GM23338 (cell line): ENCODE measurements at regions not wholly inside any gene's neighbourhood (a gene's known extent, or its start where the extent isn't known, plus 50 kb on each side); places are given as distances from the start of the nearest gene placed in this dataset.

Experiments
- ATAC-seq: fragments of 200-7000 bp; cut with Tn5 transposase; 3 replicates; pipeline ENCODE4 v1.9.1; 2020
- DNase-seq: peaks from one replicate; pipeline ENCODE4 v3.0.0-alpha.2; 2015; ENCODE audit warnings: low spot score
- H2AFZ ChIP-seq: fragments of 200-600 bp; sonication (generic); 2 replicates; pipeline ENCODE4 v1.8.0; 2016; ENCODE audit warnings: antibody characterized with exemption, mild to moderate bottlenecking, moderate library complexity
- H3F3A ChIP-seq: fragments of 200-600 bp; sonication (generic); replicated peaks from 2 replicates; pipeline ENCODE4 v1.8.0; 2017; ENCODE audit warnings: antibody characterized with exemption, mixed run types, low read depth
- H3K27ac ChIP-seq: fragments of 200-600 bp; sonication (generic); 2 replicates; pipeline ENCODE4 v1.6.1; 2016; ENCODE audit warnings: low read depth
- H3K27me3 ChIP-seq: fragments of 200-600 bp; sonication (generic); 2 replicates; pipeline ENCODE4 v1.8.0; 2016; ENCODE audit warnings: mild to moderate bottlenecking, mixed run types, moderate library complexity; ENCODE audit not compliant: insufficient read depth
- H3K36me3 ChIP-seq: fragments of 200-600 bp; sonication (generic); 2 replicates; pipeline ENCODE4 v1.8.0; 2016; ENCODE audit warnings: mild to moderate bottlenecking; ENCODE audit not compliant: insufficient read depth
- H3K4me1 ChIP-seq: fragments of 200-600 bp; sonication (generic); 2 replicates; pipeline ENCODE4 v1.8.0; 2016; ENCODE audit warnings: mild to moderate bottlenecking, moderate library complexity; ENCODE audit not compliant: insufficient read depth
- H3K4me2 ChIP-seq: fragments of 200-600 bp; sonication (generic); 2 replicates; pipeline ENCODE4 v1.7.1; 2017; ENCODE audit warnings: mixed run types
- H3K4me3 ChIP-seq: fragments of 200-600 bp; sonication (generic); 2 replicates; pipeline ENCODE4 v1.6.1; 2016; ENCODE audit warnings: mixed run types
- H3K79me2 ChIP-seq: fragments of 200-600 bp; sonication (generic); replicated peaks from 2 replicates; pipeline ENCODE4 v1.8.0; 2017; ENCODE audit warnings: mild to moderate bottlenecking; ENCODE audit not compliant: insufficient read depth
- H3K9me2 ChIP-seq: fragments of 200-600 bp; sonication (generic); 2 replicates; pipeline ENCODE4 v1.8.0; 2017; ENCODE audit not compliant: insufficient read depth
- H4K20me1 ChIP-seq: fragments of 200-600 bp; sonication (generic); replicated peaks from 2 replicates; pipeline ENCODE4 v1.8.0; 2017; ENCODE audit warnings: mild to moderate bottlenecking; ENCODE audit not compliant: insufficient read depth
- H3K27ac Mint-ChIP-seq: 2 replicates; pipeline ENCODE4 v1.8.0; 2020; ENCODE audit warnings: inconsistent platforms, mild to moderate bottlenecking, moderate library complexity, mixed read lengths
- H3K27me3 Mint-ChIP-seq: 3 replicates; pipeline ENCODE4 v1.8.0; 2022; ENCODE audit warnings: low read depth, mild to moderate bottlenecking, moderate library complexity, mixed read lengths, inconsistent platforms; ENCODE audit not compliant: insufficient read depth, poor library complexity
- H3K36me3 Mint-ChIP-seq: 3 replicates; pipeline ENCODE4 v1.8.0; 2021; ENCODE audit warnings: low read depth, mild to moderate bottlenecking, inconsistent platforms, moderate library complexity, mixed read lengths
- H3K4me1 Mint-ChIP-seq: 3 replicates; pipeline ENCODE4 v1.8.0; 2020; ENCODE audit warnings: mild to moderate bottlenecking, inconsistent platforms, mixed read lengths
- H3K4me3 Mint-ChIP-seq: 3 replicates; pipeline ENCODE4 v1.8.0; 2021; ENCODE audit warnings: moderate library complexity, mild to moderate bottlenecking, inconsistent platforms, mixed read lengths
- H3K9me3 Mint-ChIP-seq: 3 replicates; pipeline ENCODE4 v1.8.0; 2020; ENCODE audit warnings: moderate library complexity, mild to moderate bottlenecking, inconsistent platforms, mixed read lengths
- CREB1 ChIP-seq: fragments of 250-450 bp; sonication (Bioruptor Pico); IDR thresholded peaks from 2 replicates; pipeline ENCODE4 v1.5.0; 2020; ENCODE audit warnings: low read depth, mild to moderate bottlenecking, moderate library complexity
- CTCF ChIP-seq, 2 experiments: fragments of 200-600 bp in 1 of 2; sonication (generic) in 1 of 2; conservative IDR thresholded peaks; 2 replicates each; pipeline versions ENCODE4 v1.5.1 to v1.6.1; 2016 to 2017; ENCODE audit warnings: antibody characterized with exemption in 2 of 2, low read depth in 2 of 2, mild to moderate bottlenecking in 2 of 2, moderate library complexity in 1 of 2
- EZH2 ChIP-seq: fragments of 200-600 bp; sonication (generic); IDR thresholded peaks from one replicate; pipeline ENCODE4 v1.8.0; 2017; ENCODE audit warnings: antibody characterized with exemption, mild to moderate bottlenecking, low read depth; ENCODE audit not compliant: unreplicated experiment
- EZH2phosphoT487 ChIP-seq: fragments of 200-600 bp; sonication (generic); IDR thresholded peaks from one replicate; pipeline ENCODE4 v1.8.1; 2018; ENCODE audit warnings: antibody characterized with exemption; ENCODE audit not compliant: unreplicated experiment
- JUNB ChIP-seq: IDR thresholded peaks from one replicate; pipeline ENCODE4 v1.6.1; 2016; ENCODE audit warnings: antibody characterized with exemption; ENCODE audit not compliant: unreplicated experiment
- NANOG ChIP-seq: IDR thresholded peaks from 2 replicates; pipeline ENCODE4 v1.6.1; 2016; ENCODE audit warnings: antibody characterized with exemption, borderline replicate concordance
- POLR2AphosphoS5 ChIP-seq: IDR thresholded peaks from 2 replicates; pipeline ENCODE4 v1.6.1; 2016; ENCODE audit warnings: antibody characterized with exemption, low read depth
- REST ChIP-seq: IDR thresholded peaks from one replicate; pipeline ENCODE4 v1.6.1; 2018; ENCODE audit warnings: antibody characterized with exemption; ENCODE audit not compliant: unreplicated experiment
- STAT1 ChIP-seq: IDR thresholded peaks from one replicate; pipeline ENCODE4 v1.6.1; 2016; ENCODE audit warnings: antibody characterized with exemption; ENCODE audit not compliant: unreplicated experiment
- ZNF114 ChIP-seq: fragments of 250-450 bp; sonication (Bioruptor Pico); IDR thresholded peaks from 2 replicates; pipeline ENCODE4 v1.5.0; 2020; ENCODE audit warnings: mild to moderate bottlenecking, moderate library complexity
- ZNF462 ChIP-seq: fragments of 250-450 bp; sonication (Bioruptor Pico); IDR thresholded peaks from 2 replicates; pipeline ENCODE4 v1.5.0; 2020; ENCODE audit warnings: mild to moderate bottlenecking, moderate library complexity
- TF ChIP-seq, protein P1 (sequence below): IDR thresholded peaks from 2 replicates; pipeline ENCODE4 v1.6.1; 2016; ENCODE audit warnings: antibody characterized with exemption

DNA sequence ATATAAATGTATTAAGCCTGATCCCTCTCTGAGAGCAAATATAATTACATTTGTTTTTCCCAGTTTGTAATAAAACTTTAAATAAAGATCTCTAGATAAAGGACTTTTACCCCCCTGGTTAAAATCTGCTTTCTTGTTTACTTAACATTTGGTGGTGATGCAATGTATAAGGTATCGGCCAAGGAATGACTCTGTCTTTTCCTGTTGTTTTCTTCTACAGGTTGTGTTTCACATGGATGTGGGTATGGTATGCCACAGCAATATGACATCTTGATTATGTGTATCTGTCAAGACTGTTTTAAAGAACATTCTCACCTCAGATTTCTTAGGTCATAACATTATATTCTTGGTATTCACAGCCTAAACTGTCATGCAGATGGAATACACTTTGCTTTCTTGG lies 210.6 kb upstream of the NOVA1 start (continued):
- TF ChIP-seq, protein P1, sequence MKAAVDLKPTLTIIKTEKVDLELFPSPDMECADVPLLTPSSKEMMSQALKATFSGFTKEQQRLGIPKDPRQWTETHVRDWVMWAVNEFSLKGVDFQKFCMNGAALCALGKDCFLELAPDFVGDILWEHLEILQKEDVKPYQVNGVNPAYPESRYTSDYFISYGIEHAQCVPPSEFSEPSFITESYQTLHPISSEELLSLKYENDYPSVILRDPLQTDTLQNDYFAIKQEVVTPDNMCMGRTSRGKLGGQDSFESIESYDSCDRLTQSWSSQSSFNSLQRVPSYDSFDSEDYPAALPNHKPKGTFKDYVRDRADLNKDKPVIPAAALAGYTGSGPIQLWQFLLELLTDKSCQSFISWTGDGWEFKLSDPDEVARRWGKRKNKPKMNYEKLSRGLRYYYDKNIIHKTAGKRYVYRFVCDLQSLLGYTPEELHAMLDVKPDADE, result no peak

DNA sequence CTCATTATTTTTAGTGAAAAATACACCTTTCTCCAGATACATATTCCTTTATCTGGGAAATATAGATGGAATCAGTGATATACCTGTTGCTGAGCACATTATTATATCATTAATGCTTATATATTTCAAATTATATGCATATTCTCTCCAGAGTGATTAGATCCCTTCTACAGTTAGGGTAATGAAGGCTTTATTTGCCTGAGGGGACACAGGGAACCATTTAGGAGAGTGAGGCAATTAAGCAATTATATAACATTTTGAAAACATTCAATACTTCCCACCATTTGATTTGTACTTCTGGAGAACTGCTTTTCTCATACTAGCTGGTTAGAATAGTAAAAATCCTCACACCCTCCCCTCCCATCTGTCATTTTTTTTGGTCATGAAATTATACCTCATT lies 212.8 kb upstream of the NOVA1 start:
- Histone ChIP-seq H3K36me3 (no peaks in the 10 kb centered on the region), H2AFZ (no peak overlapping the region), H3K27ac (no peak overlapping the region), H3K27me3 (no peaks in the 10 kb centered on the region), H3K4me1 (no peaks in the 10 kb centered on the region), H3K9me2 (no peaks in the 10 kb centered on the region), H3K4me3 (no peak overlapping the region), H4K20me1 (no peaks in the 10 kb centered on the region), H3K4me2 (no peak overlapping the region), H3K79me2 (no peaks in the 10 kb centered on the region), H3F3A (no peaks in the 10 kb centered on the region)
- DNase-seq, result no peak
- ATAC-seq, result no peak
- no peaks in the 10 kb centered on the region for H3K27me3 Mint-ChIP-seq
- no peak overlapping the region for H3K4me3 Mint-ChIP-seq
- H3K27ac Mint-ChIP-seq, result no peak overlapping the region
- peaks cover 2% of the 10 kb centered on the region; the same call in 1 of the 3 replicates for H3K36me3 Mint-ChIP-seq
- H3K4me1 Mint-ChIP-seq, result no peaks in the 10 kb centered on the region; the same call in 2 of the 3 replicates
- no peaks in the 10 kb centered on the region; the same call in 2 of the 3 replicates for H3K9me3 Mint-ChIP-seq
- TF ChIP-seq EZH2phosphoT487 (no peak), ZNF462 (no peak), POLR2AphosphoS5 (no peak), ZNF114 (no peak), NANOG (no peak), STAT1 (no peak), CREB1 (CRISPR knock-in tag) (no peak), REST (no peak), CTCF (conservative IDR thresholded peaks at IDR 0.05; ENCODE audit: low read depth in 2 of 2) (no peak), EZH2 (no peak), JUNB (no peak)
- TF ChIP-seq, protein P1, result no peak
